Lung (tissue), 9 donors: ENCODE measurements at regions not wholly inside any gene's neighbourhood (a gene's known extent, or its start where the extent isn't known, plus 50 kb on each side); places are given as distances from the start of the nearest gene placed in this dataset.
"Not testable (repeated sequence)": the region's sequence is repeated elsewhere in the genome, so short reads cannot be mapped to it uniquely, and the experiment has no call there.

Experiments used
- ATAC-seq: fragments of 200-7000 bp; cut with Tn5 transposase; one replicate; pipeline ENCODE4 v1.9.1; 2020; ENCODE audit warnings: moderate number of reproducible peaks; ENCODE audit not compliant: insufficient read depth, low FRiP score
- DNase-seq, 3 donors: peaks; one replicate each; pipeline ENCODE4 v3.0.0-alpha.2; 2013 to 2017
- H3K27ac ChIP-seq, 2 donors: one replicate each; pipeline ENCODE4 v1.5.1; 2013; ENCODE audit warnings: mild to moderate bottlenecking in 2 of 2, moderate library complexity in 2 of 2, control low read depth in 1 of 2, inconsistent platforms in 1 of 2, low read depth in 1 of 2, low read length in 1 of 2
- H3K27me3 ChIP-seq, 3 donors: one replicate each; pipeline ENCODE4 v1.5.1; 2013; ENCODE audit warnings: low read length in 2 of 3; ENCODE audit not compliant: control insufficient read depth in 3 of 3, insufficient read depth in 3 of 3
- H3K36me3 ChIP-seq, 4 donors: one replicate each; pipeline ENCODE4 v1.5.1; 2013; ENCODE audit warnings: low read length in 4 of 4, mild to moderate bottlenecking in 1 of 4, moderate library complexity in 1 of 4; ENCODE audit not compliant: control insufficient read depth in 4 of 4, insufficient read depth in 4 of 4
- H3K4me1 ChIP-seq, 5 donors: one replicate each; pipeline ENCODE4 v1.5.1; 2013; ENCODE audit warnings: low read length in 5 of 5, mild to moderate bottlenecking in 2 of 5, moderate library complexity in 1 of 5; ENCODE audit not compliant: control insufficient read depth in 5 of 5, insufficient read depth in 5 of 5
- H3K4me3 ChIP-seq: one replicate; pipeline ENCODE4 v1.5.1; 2013; ENCODE audit warnings: mild to moderate bottlenecking, control low read depth, moderate library complexity
- H3K9ac ChIP-seq, 2 donors: one replicate each; pipeline ENCODE4 v1.5.1; 2013; ENCODE audit warnings: low read length in 2 of 2, control low read depth in 1 of 2; ENCODE audit not compliant: insufficient read depth in 1 of 2
- H3K9me3 ChIP-seq, 4 donors: one replicate each; pipeline ENCODE4 v1.5.1; 2013; ENCODE audit warnings: low read length in 3 of 4, mild to moderate bottlenecking in 1 of 4, moderate library complexity in 1 of 4; ENCODE audit not compliant: control insufficient read depth in 4 of 4, insufficient read depth in 3 of 4
- WGBS, 2 donors: extraction: QIAGEN DNeasy Blood & Tissue Kit; methylation state at CpG; one replicate each; pipeline ENCODE4 v1.1.7; 2013; 5-methylcytosine and 5-hydroxymethylcytosine counted together
- donor health status: Bipolar disorder and iron deficiency.
- donor health status: healthy.
- donor health status: DM: yes; HTN: yes; CAD: no.

DNA sequence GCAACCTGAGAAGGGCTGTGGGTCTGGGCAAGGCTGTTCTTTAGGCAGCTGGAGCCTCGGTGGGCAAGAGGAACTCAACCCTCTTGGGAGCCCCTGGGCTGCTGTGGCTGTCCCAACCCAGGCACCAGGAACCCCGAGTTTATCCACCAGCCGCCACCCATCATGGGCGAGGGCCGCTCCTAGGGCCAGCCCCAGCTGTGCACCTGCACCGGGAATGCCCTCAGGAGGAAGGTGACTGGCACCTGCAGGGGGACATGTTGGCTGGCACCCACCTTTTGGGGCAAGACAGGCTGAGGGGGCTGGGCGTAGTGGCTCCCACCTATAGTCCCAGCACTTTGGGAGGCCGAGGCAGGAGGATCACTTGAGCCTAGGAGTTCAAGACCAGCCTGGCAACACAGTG, 393.8 kb upstream of the ZNF722 start:
- 72 to 76% methylated on average over 5 to 6 of the region's 8 CpGs for WGBS, 2 donors
- H3K36me3 ChIP-seq, H3K9me3 ChIP-seq, DNase-seq, H3K27ac ChIP-seq, H3K27me3 ChIP-seq, H3K9ac ChIP-seq, H3K4me3 ChIP-seq, ATAC-seq, H3K4me1 ChIP-seq: not testable (repeated sequence)

DNA sequence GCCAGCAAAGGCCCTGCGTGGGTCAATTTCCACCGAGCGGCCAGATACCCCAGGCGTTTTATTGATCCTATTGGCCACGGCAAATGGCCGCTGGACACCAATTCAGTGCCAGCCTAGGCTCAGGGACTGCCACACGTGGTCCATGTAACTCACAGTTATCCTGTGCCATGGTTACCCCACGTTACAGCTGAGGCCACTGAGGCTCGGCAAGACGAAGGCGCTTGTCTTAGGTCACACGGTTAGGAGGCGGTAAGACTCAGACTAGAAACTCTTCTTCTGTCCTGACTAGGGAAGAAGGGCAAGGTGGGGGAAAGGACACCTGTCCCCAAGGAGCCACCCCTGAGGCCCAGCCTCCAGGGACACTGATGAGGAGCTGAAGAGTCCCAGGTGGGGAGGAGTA, 381.1 kb upstream of the ZNF722 start:
- not testable (repeated sequence) for H3K9ac ChIP-seq, H3K27me3 ChIP-seq, H3K9me3 ChIP-seq, H3K4me3 ChIP-seq, ATAC-seq, H3K36me3 ChIP-seq, H3K4me1 ChIP-seq, DNase-seq, H3K27ac ChIP-seq
- 76 to 77% methylated on average over 7 of the region's 13 CpGs for WGBS, 2 donors

DNA sequence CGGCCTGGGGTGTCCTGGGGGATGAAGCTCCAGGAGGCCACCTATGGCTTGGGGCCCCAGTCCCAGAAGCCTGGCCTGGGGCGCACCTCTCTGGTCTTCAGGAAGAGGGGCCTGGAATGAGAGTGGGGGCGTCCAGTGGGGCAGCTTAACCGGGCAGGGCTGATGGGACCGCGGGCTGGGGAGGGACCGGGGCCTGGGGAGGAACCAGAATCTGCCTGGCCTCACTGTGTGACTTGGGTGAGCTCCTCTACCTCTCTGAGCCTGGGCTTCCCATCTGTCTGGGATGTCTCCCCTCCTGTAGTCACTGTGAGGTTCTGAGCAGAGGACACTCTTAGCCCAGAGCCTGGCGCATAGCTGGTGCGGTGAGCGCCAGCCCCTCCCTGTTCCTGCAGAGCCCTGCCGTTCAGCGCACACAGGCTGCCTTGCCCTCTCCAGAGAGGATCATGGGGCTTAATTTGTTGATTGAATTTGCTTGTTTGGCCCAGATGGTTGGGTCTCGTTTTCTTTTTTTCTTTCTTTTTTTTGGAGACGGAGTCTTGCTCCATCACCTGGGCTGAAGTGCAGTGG, 378.4 kb upstream of the ZNF722 start:
- H3K27me3 ChIP-seq, H3K4me1 ChIP-seq, H3K27ac ChIP-seq, H3K36me3 ChIP-seq, H3K4me3 ChIP-seq, ATAC-seq, H3K9me3 ChIP-seq, DNase-seq, H3K9ac ChIP-seq: not testable (repeated sequence)
- WGBS, 2 donors = 84 to 86% methylated on average over 12 of the region's 14 CpGs

DNA sequence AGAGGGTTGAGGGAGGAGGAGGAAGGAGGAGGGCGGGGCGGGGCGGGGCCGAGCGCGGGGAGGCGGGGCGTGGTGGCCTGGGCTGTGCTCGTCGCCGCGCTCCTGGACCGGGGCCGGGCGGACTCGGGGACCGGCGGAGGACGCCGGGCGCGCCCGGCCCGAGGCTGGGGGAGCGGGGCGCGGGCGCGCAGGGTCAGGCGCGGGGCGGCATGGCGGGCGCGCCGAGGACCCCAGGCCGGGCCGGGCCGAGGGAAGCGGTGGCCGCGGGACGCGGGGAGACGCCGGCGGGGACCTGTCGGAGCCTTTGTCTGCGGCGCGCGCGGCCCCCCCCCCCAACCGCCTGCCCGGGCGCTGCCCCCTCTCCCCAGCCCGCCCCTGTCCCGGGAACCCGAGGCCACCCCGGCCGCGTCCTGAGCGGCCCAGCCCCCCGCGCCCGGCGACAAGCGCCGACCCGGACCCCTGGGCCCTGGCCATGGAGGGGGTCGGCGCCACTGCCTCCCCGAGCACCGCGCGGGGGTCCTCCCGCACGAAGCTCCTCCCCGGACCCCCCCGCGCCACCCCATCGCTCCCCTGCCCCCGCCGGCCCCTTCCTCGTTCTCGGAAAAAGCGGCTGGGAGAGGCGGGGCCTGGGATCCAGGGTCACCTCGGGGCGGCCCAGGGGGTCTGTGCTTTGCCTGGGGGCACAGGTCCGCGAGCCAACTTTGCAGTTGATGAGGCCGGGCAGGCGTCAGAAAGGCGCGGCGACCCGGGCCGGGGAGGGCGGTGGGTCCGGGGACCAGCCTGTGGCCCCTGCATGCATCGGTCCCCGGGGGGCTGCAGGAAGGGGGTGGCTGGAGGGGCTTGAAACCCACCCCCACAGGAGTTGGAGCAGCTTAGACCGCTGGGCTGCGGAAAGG, 370.8 kb upstream of the ZNF722 start:
- H3K27me3 ChIP-seq, H3K4me1 ChIP-seq, H3K27ac ChIP-seq, H3K36me3 ChIP-seq, DNase-seq, H3K9me3 ChIP-seq, H3K4me3 ChIP-seq, ATAC-seq, H3K9ac ChIP-seq: not testable (repeated sequence)
- WGBS, 2 donors = 51 to 77% methylated on average over 5 to 32 of the region's 105 CpGs

DNA sequence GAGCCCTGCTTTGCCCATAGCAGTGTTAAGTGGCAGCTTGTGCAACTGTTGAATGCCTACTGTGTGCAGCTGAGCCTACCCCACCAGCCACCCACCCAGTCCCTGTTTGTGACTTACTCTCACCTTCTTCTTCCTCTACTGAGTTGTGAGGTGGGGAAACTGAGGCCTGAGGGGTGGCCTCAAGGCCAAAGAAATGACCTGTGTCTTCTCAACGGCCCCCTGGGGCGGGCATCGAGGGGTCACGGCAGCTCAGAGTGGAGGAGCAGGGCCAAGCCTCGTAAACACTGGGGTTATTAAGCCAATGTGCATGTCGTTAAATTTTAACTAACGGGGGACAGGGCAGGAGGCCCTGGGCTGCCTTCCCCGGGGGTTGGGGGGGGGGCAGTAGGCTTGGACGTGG, 369.6 kb upstream of the ZNF722 start:
- not testable (repeated sequence) for H3K36me3 ChIP-seq, H3K4me1 ChIP-seq, H3K4me3 ChIP-seq, H3K27ac ChIP-seq, ATAC-seq, H3K27me3 ChIP-seq, H3K9ac ChIP-seq, DNase-seq, H3K9me3 ChIP-seq
- WGBS, 2 donors = 77 to 89% methylated on average over 5 to 6 of the region's 9 CpGs

DNA sequence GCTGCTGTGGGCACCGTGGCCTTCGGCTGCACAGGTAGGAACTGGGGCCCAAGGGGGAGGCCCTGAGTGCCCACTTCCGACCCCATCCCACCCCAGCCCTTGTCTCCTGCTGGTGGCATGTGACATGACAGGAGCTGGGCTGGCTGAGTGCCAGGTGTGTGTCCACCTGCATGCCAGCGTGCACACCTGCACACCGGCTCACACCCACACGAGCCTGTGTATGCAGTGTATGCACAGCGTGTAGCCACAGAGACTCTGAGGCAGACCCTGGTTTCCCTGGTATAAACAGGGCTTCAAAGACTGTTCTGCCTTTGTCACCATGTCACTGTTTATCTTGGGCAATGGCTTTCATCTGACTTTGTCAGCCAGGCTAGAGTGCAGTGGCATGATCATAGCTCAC, 362.1 kb upstream of the ZNF722 start:
- not testable (repeated sequence) for DNase-seq, ATAC-seq
- 81 to 90% methylated on average over 4 of the region's 7 CpGs for WGBS, 2 donors

DNA sequence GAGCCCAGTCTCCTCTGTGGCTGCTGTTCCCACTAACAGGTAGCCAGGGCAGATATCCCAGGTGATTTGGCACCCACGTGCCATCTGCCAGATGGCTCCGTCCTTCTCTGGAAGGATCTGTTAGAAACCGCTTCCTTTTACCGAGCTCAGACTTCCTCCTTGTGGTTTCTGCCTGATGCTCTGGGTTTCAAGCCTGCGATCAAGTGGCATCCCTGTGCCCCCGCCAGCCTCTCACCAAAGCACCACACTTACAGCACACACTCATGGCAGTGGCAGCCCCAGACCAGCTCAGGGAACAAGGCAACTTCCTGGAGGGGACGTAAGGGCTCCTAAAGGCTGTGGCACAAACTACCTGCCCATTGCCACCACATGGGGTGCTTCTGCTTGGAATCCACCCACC, 333.1 kb upstream of the ZNF722 start:
- not testable (repeated sequence) for H3K27me3 ChIP-seq, H3K4me3 ChIP-seq, H3K36me3 ChIP-seq, DNase-seq, H3K27ac ChIP-seq, H3K4me1 ChIP-seq, ATAC-seq, H3K9ac ChIP-seq, H3K9me3 ChIP-seq
- WGBS, 2 donors = 45 to 70% methylated on average over 3 to 5 of the region's 7 CpGs

More for the DNA sequence above, 362.1 kb upstream of the ZNF722 start:
- not testable (repeated sequence) for H3K27ac ChIP-seq, H3K27me3 ChIP-seq, H3K4me1 ChIP-seq, H3K9me3 ChIP-seq, H3K36me3 ChIP-seq, H3K9ac ChIP-seq, H3K4me3 ChIP-seq

DNA sequence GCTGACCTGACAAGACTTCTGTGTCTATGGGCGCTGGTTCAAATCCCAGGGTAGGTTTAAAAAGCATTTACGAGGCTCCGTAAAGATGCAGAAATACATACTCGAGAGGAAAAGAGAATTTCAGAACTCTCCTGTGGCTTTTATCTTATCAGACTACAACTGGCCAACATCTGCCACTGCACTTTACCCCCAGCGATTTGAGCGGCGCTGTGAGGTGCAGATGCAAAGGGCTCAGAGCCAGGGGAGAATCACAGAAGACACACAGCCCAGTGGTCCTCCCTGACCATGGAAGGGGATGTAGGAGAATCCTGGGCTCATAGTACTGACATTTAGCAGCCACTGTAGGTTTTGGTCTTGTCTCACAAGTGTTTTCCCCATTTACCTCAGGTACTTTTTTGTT, 307.2 kb upstream of the ZNF722 start:
- H3K9ac ChIP-seq, H3K4me3 ChIP-seq, H3K4me1 ChIP-seq, H3K27me3 ChIP-seq, H3K27ac ChIP-seq, DNase-seq, ATAC-seq, H3K9me3 ChIP-seq, H3K36me3 ChIP-seq: not testable (repeated sequence)
- 72 to 79% methylated on average over 3 of the region's 7 CpGs for WGBS, 2 donors
